Ascending aorta (tissue), 2 donors: ENCODE measurements at regions not wholly inside any gene's neighbourhood (a gene's known extent, or its start where the extent isn't known, plus 50 kb on each side); places are given as distances from the start of the nearest gene placed in this dataset.

Source experiments
- DNase-seq, 2 donors: peaks; one replicate each; pipeline ENCODE4 v3.0.0-alpha.2; 2019; ENCODE audit warnings: low spot score in 2 of 2
- H3K27ac ChIP-seq, 2 donors: fragments of 200-600 bp; sonication (generic); one replicate each; pipeline ENCODE4 v1.5.1; 2016 to 2017; ENCODE audit warnings: mild to moderate bottlenecking in 1 of 2
- H3K27me3 ChIP-seq: fragments of 200-600 bp; sonication (generic); one replicate; pipeline ENCODE4 v1.5.1; 2017
- H3K36me3 ChIP-seq, 2 donors: fragments of 200-600 bp; sonication (generic); one replicate each; pipeline ENCODE4 v1.5.1; 2016
- H3K4me1 ChIP-seq, 2 donors: fragments of 200-600 bp; sonication (generic); one replicate each; pipeline ENCODE4 v1.5.1; 2016 to 2017; ENCODE audit warnings: mild to moderate bottlenecking in 1 of 2
- H3K4me3 ChIP-seq, 2 donors: fragments of 200-600 bp; sonication (generic); one replicate each; pipeline ENCODE4 v1.5.1; 2016 to 2017; ENCODE audit warnings: mild to moderate bottlenecking in 1 of 2
- H3K9me3 ChIP-seq, 2 donors: fragments of 200-600 bp; sonication (generic); one replicate each; pipeline ENCODE4 v1.5.1; 2016
- CTCF ChIP-seq, 3 experiments: fragments of 200-600 bp in 2 of 3; fragments of 450-650 bp in 1 of 3; sonication (generic) in 2 of 3; IDR thresholded peaks; one replicate each; pipeline ENCODE4 v1.5.1; 2016 to 2019; ENCODE audit warnings: antibody characterized with exemption in 3 of 3, mild to moderate bottlenecking in 1 of 3, moderate library complexity in 1 of 3
- intact Hi-C: fragments of 100-400 bp; cut with DNase I; formaldehyde crosslinking; loops from one replicate; pipeline ENCODE4 v1.15.1; 2023

DNA sequence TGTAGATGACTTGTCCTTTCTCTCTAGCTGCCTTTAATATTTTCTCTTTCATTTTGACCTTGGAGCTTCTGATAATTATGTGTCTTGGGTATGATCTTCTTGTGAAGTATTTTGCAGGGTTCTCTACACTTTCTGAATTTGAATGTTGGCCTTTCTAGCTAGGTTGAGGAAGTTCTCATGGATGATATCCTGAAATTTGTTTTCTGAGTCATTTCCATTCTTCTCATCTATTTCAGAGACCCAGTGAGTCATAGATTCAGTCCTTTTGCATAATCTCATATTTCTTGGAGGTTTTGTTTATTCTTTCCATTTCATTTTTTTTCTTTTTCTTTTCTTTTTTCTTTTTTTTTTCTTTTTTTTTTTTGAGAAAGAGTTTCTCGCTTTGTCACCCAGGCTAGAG is 585.7 kb upstream of the PABPC4L start:
- intact Hi-C loops: no loop called here
- Histone ChIP-seq H3K27me3 (no peaks in the 10 kb centered on the region), H3K4me3 (no peak overlapping the region), H3K27ac (no peak overlapping the region), H3K36me3 (no peaks in the 10 kb centered on the region), H3K4me1 (no peaks in the 10 kb centered on the region), H3K9me3 (peaks cover 0 to 3% of the 10 kb centered on the region in 2 donors)
- no peak for DNase-seq
- no peak for TF ChIP-seq CTCF (IDR thresholded peaks at IDR 0.05)

DNA sequence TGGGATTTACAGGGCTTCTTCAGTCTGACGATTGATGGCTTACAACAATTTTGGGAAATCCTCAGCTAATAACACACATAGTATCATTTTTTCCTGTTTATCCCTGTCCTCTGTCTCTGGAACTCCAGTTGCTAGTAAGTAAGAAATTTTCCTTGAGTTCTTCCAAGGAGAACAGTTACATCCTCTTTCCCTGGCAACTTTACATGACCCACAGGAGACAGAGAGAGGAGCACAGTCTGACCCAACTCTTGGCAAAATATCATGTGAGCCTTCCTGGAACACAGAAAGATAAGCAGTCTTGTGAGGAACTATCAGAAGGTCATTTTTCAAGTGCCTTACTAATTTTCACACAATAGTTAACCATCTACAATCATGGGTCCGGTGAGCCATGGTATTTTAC is 578.7 kb upstream of the PABPC4L start:
- no peaks in the 10 kb centered on the region for H3K9me3 ChIP-seq
- no peaks in the 10 kb centered on the region for H3K4me1 ChIP-seq
- no peaks in the 10 kb centered on the region for H3K36me3 ChIP-seq
- no peak for DNase-seq
- H3K27me3 ChIP-seq: no peaks in the 10 kb centered on the region
- H3K27ac ChIP-seq: no peak overlapping the region
- TF ChIP-seq CTCF (IDR thresholded peaks at IDR 0.05): no peak
- no peak overlapping the region for H3K4me3 ChIP-seq
- intact Hi-C loops: no loop called here

DNA sequence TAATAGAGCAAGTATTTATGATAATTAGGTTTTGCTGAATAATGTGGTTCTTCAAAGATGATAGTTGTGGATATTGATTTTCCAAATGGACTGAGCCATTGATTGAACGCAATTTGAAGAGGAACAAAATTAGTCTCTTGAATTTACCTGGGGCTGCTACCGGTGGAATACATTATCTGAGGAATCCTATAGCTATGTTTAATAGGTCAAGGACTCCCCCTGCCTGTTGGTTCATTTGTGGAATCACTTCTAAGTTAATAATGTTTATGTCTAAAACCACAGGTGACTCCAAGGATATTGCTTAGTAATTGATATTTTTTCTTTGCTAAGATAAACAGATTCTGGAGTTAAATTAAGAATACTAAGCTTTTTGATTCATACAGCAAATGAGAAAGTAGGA is 576.0 kb upstream of the PABPC4L start:
- H3K27me3 ChIP-seq: no peaks in the 10 kb centered on the region
- peak in 1 of 3 experiments; percentile 9 for TF ChIP-seq CTCF (IDR thresholded peaks at IDR 0.05)
- no peaks in the 10 kb centered on the region for H3K4me1 ChIP-seq
- no peak for DNase-seq
- no peaks in the 10 kb centered on the region for H3K9me3 ChIP-seq
- intact Hi-C loops: no loop called here
- no peak overlapping the region for H3K27ac ChIP-seq
- no peak overlapping the region for H3K4me3 ChIP-seq
- H3K36me3 ChIP-seq: no peaks in the 10 kb centered on the region

GRCh38 chr4:134773497-134774000 is 572.0 kb upstream of the PABPC4L start:
- H3K27me3 ChIP-seq: no peaks in the 10 kb centered on the region
- no peaks in the 10 kb centered on the region for H3K4me1 ChIP-seq
- H3K27ac ChIP-seq: no peak overlapping the region
- no peak for TF ChIP-seq CTCF (IDR thresholded peaks at IDR 0.05)
- H3K36me3 ChIP-seq: no peaks in the 10 kb centered on the region
- H3K9me3 ChIP-seq: no peaks in the 10 kb centered on the region
- H3K4me3 ChIP-seq: no peak overlapping the region
- intact Hi-C loops: no loop called here
- no peak for DNase-seq

GRCh38 chr4:134762053-134762452 is 560.5 kb upstream of the PABPC4L start:
- H3K36me3 ChIP-seq: no peaks in the 10 kb centered on the region

More at GRCh38 chr4:134762053-134762452, 560.5 kb upstream of the PABPC4L start:
- intact Hi-C loops: no loop called here
- DNase-seq: no peak
- no peak overlapping the region for H3K4me3 ChIP-seq
- no peaks in the 10 kb centered on the region for H3K27me3 ChIP-seq
- no peaks in the 10 kb centered on the region for H3K4me1 ChIP-seq
- no peak for TF ChIP-seq CTCF (IDR thresholded peaks at IDR 0.05)
- no peaks in the 10 kb centered on the region for H3K9me3 ChIP-seq
- H3K27ac ChIP-seq: no peak overlapping the region
